Left cardiac atrium (tissue), 4 donors: ENCODE measurements at regions not wholly inside any gene's neighbourhood (a gene's known extent, or its start where the extent isn't known, plus 50 kb on each side); places are given as distances from the start of the nearest gene placed in this dataset.
"Not testable (repeated sequence)": the region's sequence is repeated elsewhere in the genome, so short reads cannot be mapped to it uniquely, and the experiment has no call there.

Experiments used
- ATAC-seq, 2 donors: fragments of 200-7000 bp; cut with Tn5 transposase; one replicate each; pipeline ENCODE4 v1.9.1; 2020; ENCODE audit warnings: mild to moderate bottlenecking in 2 of 2, moderate library complexity in 2 of 2
- DNase-seq: peaks from one replicate; pipeline ENCODE4 v3.0.0-alpha.2; 2020
- intact Hi-C, 2 donors: fragments of 100-400 bp; cut with DNase I; formaldehyde crosslinking; loops; one replicate each; pipeline versions ENCODE4 v1.14.1 to v1.15.1; 2022 to 2023
- donor health status: DM: no; HTN: yes; CAD: no.
- donor health status: DM: no; HTN: yes; CAD: no; lungs with severe emphysema.
- donor health status: DM: yes; HTN: yes; CAD: no.
- donor health status: Dilated cardiomyopathy.

GRCh38 chr3:150278195-150278594 lies 129.9 kb upstream of the TSC22D2 start:
- DNase-seq (no peak), ATAC-seq (no peak)
- intact Hi-C loops: no loop called here

GRCh38 chr3:150277444-150277843 lies 130.7 kb upstream of the TSC22D2 start:
- DNase-seq: no peak
- intact Hi-C loops: no loop called here
- no peak for ATAC-seq

- DNase-seq (no peak), ATAC-seq (no peak)
- intact Hi-C loops: no loop called here
Measured at GRCh38 chr3:150275941-150276340, 132.2 kb upstream of the TSC22D2 start.

DNA sequence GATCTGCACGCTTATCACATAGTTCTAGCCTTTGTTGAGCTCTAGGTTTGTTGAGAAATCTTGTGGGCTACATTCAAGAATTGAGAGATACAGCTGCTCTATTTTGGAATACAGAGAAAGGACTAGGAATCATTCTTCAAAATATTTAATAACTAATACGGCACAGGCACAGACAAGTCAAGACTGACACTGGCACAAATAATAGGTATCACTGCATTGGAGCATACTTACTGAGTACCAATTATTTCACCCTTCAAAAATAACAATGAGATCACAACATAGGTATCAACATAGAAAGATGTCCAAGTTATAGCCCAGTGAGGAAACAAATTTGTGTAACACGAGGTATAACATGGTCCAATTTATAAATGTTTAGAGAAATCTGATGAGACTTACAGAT lies 133.7 kb upstream of the TSC22D2 start:
- intact Hi-C loops: no loop called here
- no peak for ATAC-seq

GRCh38 chr3:150273396-150273795 lies 134.7 kb upstream of the TSC22D2 start:
- ATAC-seq (no peak), DNase-seq (no peak)
- intact Hi-C loops: no loop called here

More for the DNA sequence above, 133.7 kb upstream of the TSC22D2 start:
- no peak for DNase-seq

GRCh38 chr3:150271591-150271960 lies 136.5 kb upstream of the TSC22D2 start:
- DNase-seq (no peak), ATAC-seq (no peak)
- intact Hi-C loops: no loop called here

- no peak for DNase-seq
- ATAC-seq: no peak
- intact Hi-C loops: no loop called here
Measured at GRCh38 chr3:150270883-150271590, 137.1 kb upstream of the TSC22D2 start.

GRCh38 chr3:150270444-150270843 lies 137.7 kb upstream of the TSC22D2 start:
- DNase-seq, ATAC-seq, intact Hi-C loops: not testable (repeated sequence)

- intact Hi-C loops: no loop called here
- ATAC-seq: no peak
Measured at GRCh38 chr3:150269526-150269925, 138.6 kb upstream of the TSC22D2 start.

GRCh38 chr3:150268426-150269391 lies 139.4 kb upstream of the TSC22D2 start:
- no peak for DNase-seq
- intact Hi-C loops: no loop called here

More at GRCh38 chr3:150269526-150269925, 138.6 kb upstream of the TSC22D2 start:
- DNase-seq: no peak

GRCh38 chr3:150267288-150267687 lies 140.8 kb upstream of the TSC22D2 start:
- ATAC-seq (no peak), DNase-seq (no peak)
- intact Hi-C loops: no loop called here

More at GRCh38 chr3:150268426-150269391, 139.4 kb upstream of the TSC22D2 start:
- ATAC-seq: no peak

DNA sequence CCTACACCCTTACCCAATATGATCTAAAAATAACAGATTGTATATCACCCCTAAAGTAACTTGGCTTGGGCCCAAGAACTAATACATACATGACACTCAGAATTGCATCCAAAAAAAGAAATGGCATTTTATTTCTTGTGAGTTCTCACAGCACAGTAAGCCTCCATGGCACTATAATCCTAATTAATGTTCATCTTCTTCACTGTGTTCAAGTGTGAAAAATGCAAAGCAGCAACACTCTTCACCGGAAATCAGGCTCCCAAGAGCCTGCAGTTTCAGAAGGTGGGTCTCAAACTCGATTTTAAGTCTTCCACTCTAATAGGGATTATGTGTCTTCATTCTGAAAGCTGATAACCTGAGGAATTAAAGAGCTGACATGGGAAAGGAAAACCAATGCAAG lies 142.8 kb upstream of the TSC22D2 start:
- intact Hi-C loops: no loop called here
- ATAC-seq: no peak
- no peak for DNase-seq

DNA sequence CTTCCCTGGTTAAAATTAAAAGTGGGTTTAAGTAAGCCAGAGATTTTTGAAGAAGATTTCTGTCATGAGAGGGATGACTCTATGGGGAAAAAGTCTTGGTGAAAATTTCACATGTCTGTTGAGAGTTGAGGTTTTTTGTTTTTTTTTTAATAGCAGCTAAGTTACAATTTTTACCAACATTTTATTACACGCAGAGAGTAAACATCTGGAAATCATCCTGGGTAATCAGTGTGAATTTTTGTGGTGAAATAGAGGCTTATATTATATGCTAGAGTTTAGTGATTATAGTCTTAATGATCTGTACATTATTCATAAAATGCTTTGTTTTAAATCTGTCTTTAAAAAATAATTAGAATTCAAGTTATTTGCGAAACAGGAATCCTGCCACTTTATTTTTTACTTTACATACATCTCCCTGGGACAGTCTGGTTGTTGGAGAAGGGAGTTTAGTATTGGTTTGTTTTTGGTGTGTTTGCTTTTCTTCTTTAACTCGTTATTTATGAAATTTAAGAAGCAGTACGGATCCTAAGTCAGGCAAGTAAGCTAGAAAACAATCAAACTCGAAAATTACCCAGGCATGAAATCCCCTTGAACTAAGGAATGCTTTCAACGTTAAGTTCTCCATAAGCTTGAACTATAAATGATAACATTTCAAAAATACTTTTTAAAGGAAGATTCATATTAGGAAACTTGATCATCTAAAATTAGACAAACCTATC lies 143.4 kb upstream of the TSC22D2 start:
- ATAC-seq (no peak), DNase-seq (no peak)
- intact Hi-C loops: no loop called here

DNA sequence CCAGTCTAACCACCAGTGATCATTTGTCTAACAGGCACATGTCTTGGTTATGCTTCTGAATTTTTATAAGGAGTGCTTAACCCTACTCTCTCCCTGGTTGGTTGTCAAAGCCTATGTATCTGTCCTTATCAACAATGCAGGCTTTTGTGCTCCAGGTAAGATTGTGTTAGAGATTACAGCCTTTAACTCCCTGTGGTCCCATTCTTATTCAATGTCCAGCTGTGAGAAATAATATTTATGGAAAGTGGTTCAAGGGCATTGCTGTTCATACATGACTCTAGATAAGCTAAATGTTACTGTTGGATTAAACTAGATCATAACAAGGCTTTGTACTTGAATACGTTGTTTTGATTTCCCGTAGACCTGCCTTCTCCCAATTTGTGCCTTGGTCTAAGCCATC lies 146.1 kb upstream of the TSC22D2 start:
- no peak for DNase-seq
- no peak for ATAC-seq
- intact Hi-C loops: no loop called here

DNA sequence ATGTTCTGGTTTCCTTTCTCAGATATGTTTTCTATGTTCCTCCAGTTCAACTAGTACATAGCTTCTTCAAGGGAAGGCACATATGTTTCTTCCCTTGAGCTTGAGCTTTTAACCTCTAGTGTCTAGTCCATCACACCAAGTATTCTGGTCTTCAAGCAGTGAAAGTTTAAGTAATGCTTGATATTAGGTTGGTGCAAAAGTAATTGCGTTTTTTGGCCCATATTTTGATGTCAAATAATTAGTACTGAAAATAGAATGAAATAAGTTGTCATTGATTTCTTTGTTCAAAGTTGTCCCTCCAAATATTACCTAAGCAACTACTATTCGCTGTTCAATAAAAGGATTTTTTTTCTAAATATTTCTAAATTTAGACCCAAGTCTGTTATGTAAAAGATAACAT lies 146.7 kb upstream of the TSC22D2 start:
- intact Hi-C loops: no loop called here
- DNase-seq (no peak), ATAC-seq (no peak)

DNA sequence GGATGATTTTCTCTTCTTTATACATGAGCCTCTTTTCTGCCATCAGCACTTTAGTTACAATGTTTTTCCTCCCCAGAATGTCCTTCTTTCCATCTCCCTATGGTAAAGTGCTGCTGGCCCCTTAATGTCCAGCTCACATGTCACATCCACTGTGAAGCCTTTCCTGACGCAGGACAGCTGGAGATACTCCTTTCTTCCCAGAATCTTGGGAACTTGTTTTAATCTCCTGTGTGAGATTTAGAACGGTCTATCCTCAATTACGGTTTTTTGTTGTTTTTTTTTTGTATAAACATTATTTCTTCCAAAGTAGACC lies 147.7 kb upstream of the TSC22D2 start:
- no peak for ATAC-seq
- intact Hi-C loops: no loop called here

GRCh38 chr3:150259526-150260397 lies 148.3 kb upstream of the TSC22D2 start:
- intact Hi-C loops: loop anchor here in 1 of 2 donors (10.0 kb wide), 1 partner anchor 85 kb away; no protein-coding TSS in a partner anchor
- ATAC-seq (no peak), DNase-seq (no peak)

More for the DNA sequence above, 147.7 kb upstream of the TSC22D2 start:
- DNase-seq: no peak

DNA sequence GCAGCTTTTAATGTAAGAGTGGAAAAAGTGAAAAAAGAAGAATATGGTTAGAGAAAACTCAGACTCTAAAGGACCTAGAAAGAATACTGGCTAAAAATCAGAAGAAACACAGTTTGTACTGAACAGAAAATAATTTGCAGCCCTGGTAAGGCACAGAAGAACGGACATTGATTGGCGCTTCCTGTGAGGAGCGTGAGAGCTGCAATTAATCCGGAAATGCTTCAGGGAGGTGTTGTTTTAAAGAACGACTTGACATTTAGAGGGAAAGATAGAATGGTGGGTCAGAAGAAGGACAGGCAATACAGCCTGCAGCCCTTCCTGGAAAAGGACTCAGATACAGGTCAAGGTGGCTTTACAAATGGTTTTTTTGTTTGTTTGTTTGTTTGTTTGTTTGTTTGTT lies 151.3 kb upstream of the TSC22D2 start:
- ATAC-seq (no peak), DNase-seq (no peak)
- intact Hi-C loops: loop anchor here in 1 of 2 donors (10.0 kb wide), 1 partner anchor 88 kb away; no protein-coding TSS in a partner anchor

- ATAC-seq (no peak), DNase-seq (no peak)
- intact Hi-C loops: loop anchor here in 1 of 2 donors (10.0 kb wide), 1 partner anchor 88 kb away; no protein-coding TSS in a partner anchor
Measured at GRCh38 chr3:150256318-150256717, 151.8 kb upstream of the TSC22D2 start.
